ENCODE measurements at regions not wholly inside any gene's neighbourhood (a gene's known extent, or its start where the extent isn't known, plus 50 kb on each side); places are given as distances from the start of the nearest gene placed in this dataset.

DNA sequence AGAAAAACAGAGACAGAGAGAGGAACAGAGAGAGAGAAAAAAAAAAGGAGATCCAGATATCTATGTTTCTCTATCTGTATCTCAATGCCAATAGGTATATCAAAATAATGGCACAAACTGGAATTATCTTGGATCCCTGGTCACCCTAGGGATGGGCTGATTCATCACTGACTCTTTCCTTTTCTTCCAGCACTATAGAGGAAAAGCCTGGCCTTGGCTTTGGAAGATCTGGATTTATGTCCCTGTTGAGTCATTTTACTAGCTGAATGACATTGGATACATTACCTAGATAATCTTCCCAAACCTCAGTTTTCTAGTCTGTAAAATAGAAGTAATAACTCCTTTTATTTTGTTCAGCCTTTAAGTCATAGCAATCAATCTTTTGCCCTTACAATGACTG, 152.8 kb upstream of the GDF10 start:
- H3K4me1 ChIP-seq, result no peaks in the 10 kb centered on the region
- H3K27me3 ChIP-seq (ENCODE audit: low read depth), result peaks cover 31% of the 10 kb centered on the region
- no peak for DNase-seq
- TF ChIP-seq, protein P1, sequence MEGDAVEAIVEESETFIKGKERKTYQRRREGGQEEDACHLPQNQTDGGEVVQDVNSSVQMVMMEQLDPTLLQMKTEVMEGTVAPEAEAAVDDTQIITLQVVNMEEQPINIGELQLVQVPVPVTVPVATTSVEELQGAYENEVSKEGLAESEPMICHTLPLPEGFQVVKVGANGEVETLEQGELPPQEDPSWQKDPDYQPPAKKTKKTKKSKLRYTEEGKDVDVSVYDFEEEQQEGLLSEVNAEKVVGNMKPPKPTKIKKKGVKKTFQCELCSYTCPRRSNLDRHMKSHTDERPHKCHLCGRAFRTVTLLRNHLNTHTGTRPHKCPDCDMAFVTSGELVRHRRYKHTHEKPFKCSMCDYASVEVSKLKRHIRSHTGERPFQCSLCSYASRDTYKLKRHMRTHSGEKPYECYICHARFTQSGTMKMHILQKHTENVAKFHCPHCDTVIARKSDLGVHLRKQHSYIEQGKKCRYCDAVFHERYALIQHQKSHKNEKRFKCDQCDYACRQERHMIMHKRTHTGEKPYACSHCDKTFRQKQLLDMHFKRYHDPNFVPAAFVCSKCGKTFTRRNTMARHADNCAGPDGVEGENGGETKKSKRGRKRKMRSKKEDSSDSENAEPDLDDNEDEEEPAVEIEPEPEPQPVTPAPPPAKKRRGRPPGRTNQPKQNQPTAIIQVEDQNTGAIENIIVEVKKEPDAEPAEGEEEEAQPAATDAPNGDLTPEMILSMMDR (IDR thresholded peaks at IDR 0.05; ENCODE audit: borderline replicate concordance), result no peak
- H3K9me3 ChIP-seq (replicated peaks), result no peaks in the 10 kb centered on the region
- no peak overlapping the region for H3K4me3 ChIP-seq
- no peak overlapping the region for H3K27ac ChIP-seq (replicated peaks)
- no peaks in the 10 kb centered on the region for H3K36me3 ChIP-seq
- intact Hi-C loops (cut with micrococcal nuclease), result no loop called here

DNA sequence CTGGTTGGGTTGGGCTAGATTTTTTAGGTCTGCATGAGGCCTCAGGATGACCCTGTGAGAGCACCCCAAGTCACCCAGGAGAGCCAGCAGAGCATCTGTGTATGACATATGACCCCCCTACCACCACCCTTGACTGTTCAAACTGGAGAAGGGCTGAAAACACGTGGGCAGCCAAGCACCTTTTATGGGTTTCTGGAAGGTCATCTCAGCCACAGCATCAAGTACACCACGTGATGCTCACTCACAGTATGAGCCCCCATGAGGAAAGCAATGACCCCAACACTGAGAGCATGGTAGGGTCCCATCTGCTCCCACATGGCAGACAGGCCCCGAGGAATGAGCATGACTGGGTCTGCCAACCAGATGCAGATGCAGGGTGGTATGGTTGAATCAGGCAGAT, 149.4 kb upstream of the GDF10 start:
- TF ChIP-seq, protein P1 (IDR thresholded peaks at IDR 0.05; ENCODE audit: borderline replicate concordance), result no peak
- Histone ChIP-seq H3K4me1 (no peaks in the 10 kb centered on the region), H3K27me3 (ENCODE audit: low read depth) (peaks cover 21% of the 10 kb centered on the region), H3K9me3 (replicated peaks) (peaks cover 16% of the 10 kb centered on the region), H3K4me3 (no peak overlapping the region), H3K27ac (replicated peaks) (no peak overlapping the region), H3K36me3 (no peaks in the 10 kb centered on the region)
- DNase-seq, result no peak
- intact Hi-C loops (cut with micrococcal nuclease), result no loop called here

DNA sequence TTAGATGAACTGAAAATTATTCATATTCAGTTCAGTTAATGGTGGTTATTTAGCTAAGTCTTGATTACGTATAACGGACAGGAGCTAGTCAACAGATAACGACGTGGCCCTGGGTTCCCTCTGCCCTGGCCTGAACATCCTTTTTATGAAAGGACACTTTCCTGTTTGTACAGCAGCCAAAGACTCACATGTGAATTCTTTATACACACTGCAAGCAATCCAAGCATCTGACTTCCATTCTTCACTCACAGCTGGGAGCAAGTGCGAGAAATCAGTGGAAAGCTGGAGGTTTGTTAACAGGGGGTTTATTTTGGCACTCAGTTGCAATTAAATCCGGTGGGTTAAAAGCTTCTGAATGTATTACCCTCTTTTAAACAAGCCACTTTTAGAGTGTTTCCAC, 148.1 kb upstream of the GDF10 start:
- TF ChIP-seq, protein P1 (IDR thresholded peaks at IDR 0.05; ENCODE audit: borderline replicate concordance), result no peak
- Histone ChIP-seq H3K9me3 (replicated peaks) (peaks cover 22% of the 10 kb centered on the region), H3K27me3 (ENCODE audit: low read depth) (peaks cover 25% of the 10 kb centered on the region), H3K36me3 (no peaks in the 10 kb centered on the region), H3K4me1 (no peaks in the 10 kb centered on the region), H3K4me3 (no peak overlapping the region), H3K27ac (replicated peaks) (no peak overlapping the region)
- DNase-seq, result no peak
- intact Hi-C loops (cut with micrococcal nuclease), result no loop called here

DNA sequence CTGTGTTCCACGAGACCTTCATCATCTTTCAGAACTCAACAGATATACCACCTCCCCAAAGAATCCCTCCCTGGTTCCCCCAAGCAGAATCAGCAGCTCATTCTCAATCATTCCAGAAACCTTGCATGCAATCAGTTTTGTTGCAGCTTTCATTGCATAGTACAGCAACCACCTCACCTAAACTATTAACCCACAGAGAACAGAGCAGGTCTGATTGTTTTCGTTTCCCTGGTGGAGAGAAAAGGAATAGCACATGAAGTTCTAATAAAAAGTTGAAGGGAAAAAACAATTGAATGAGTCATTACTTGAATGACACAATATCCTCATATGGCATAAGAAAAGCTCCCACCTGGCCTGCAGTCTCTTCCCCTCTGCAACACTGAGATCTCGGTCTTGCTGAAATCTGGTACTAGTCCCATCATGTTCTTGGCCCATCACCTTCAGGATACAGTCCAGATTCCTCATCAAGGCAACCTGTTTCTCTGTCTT, 147.1 kb upstream of the GDF10 start:
- DNase-seq, result no peak
- Histone ChIP-seq H3K9me3 (replicated peaks) (peaks cover 22% of the 10 kb centered on the region), H3K27me3 (ENCODE audit: low read depth) (peaks cover 25% of the 10 kb centered on the region), H3K36me3 (no peaks in the 10 kb centered on the region), H3K27ac (replicated peaks) (no peak overlapping the region), H3K4me3 (no peak overlapping the region), H3K4me1 (no peaks in the 10 kb centered on the region)
- intact Hi-C loops (cut with micrococcal nuclease), result no loop called here
- TF ChIP-seq, protein P1 (IDR thresholded peaks at IDR 0.05; ENCODE audit: borderline replicate concordance), result peak; percentile 33

DNA sequence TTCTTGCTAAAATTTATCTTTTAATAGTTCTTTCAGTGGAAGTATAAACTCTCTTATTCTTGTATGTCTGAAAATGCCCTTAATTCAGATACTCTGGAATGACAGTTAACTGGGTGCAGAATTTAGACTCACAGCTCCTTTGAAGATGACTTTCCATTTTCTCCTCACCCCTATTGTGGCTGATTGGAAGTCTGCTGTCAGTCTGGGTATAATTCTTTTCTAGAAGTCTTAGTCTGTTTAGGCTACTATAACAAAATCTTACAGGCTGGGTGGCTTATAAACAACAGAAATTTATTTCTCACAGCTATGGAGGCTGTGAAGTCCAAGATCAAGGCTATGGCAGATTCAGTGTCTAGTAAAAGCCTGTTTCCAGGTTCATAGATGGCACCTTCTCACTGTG, 145.2 kb upstream of the GDF10 start:
- peaks cover 22% of the 10 kb centered on the region for H3K9me3 ChIP-seq (replicated peaks)
- no peak for DNase-seq
- H3K4me1 ChIP-seq, result no peaks in the 10 kb centered on the region
- peaks cover 25% of the 10 kb centered on the region for H3K27me3 ChIP-seq (ENCODE audit: low read depth)
- TF ChIP-seq, protein P1 (IDR thresholded peaks at IDR 0.05; ENCODE audit: borderline replicate concordance), result no peak
- no peak overlapping the region for H3K4me3 ChIP-seq
- H3K27ac ChIP-seq (replicated peaks), result no peak overlapping the region
- intact Hi-C loops (cut with micrococcal nuclease), result no loop called here
- H3K36me3 ChIP-seq, result no peaks in the 10 kb centered on the region

DNA sequence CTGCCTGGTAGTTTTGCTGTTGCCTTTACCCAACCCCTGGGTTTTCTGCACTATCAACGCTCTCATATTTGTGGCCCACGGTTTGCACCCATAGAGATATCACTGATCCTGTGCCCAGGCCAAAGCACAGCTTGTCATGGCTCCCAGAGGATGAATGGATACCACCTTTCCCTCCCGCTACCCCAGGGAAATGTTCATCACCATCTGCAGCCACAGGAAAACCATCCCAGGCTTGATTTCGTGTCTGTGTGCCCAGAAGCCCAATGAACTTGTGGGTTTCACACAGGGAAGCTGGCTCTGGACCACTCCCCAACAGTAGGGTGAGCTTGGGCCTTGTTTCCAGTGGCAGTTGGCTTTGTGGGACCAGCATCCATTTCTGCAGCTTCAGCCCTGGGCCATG, 143.1 kb upstream of the GDF10 start:
- Histone ChIP-seq H3K9me3 (replicated peaks) (peaks cover 22% of the 10 kb centered on the region), H3K27ac (replicated peaks) (no peak overlapping the region), H3K4me3 (no peak overlapping the region), H3K27me3 (ENCODE audit: low read depth) (peaks cover 23% of the 10 kb centered on the region), H3K36me3 (no peaks in the 10 kb centered on the region), H3K4me1 (no peaks in the 10 kb centered on the region)
- DNase-seq, result no peak
- intact Hi-C loops (cut with micrococcal nuclease), result no loop called here
- TF ChIP-seq, protein P1 (IDR thresholded peaks at IDR 0.05; ENCODE audit: borderline replicate concordance), result no peak

All from left ventricle myocardium inferior (tissue), 1 donor.